Esophagus squamous epithelium (tissue), 4 donors: ENCODE measurements at regions not wholly inside any gene's neighbourhood (a gene's known extent, or its start where the extent isn't known, plus 50 kb on each side); places are given as distances from the start of the nearest gene placed in this dataset.

Source experiments
- CTCF ChIP-seq, 6 experiments: fragments of 450-650 bp in 4 of 6; fragments of 200-600 bp in 2 of 6; sonication (generic) in 2 of 6; IDR thresholded peaks; one replicate each; pipeline ENCODE4 v1.5.1; 2016 to 2019; ENCODE audit warnings: antibody characterized with exemption in 6 of 6, mild to moderate bottlenecking in 4 of 6, moderate library complexity in 4 of 6
- POLR2A ChIP-seq, 4 donors: fragments of 450-650 bp; IDR thresholded peaks; one replicate each; pipeline ENCODE4 v1.6.1; 2017; ENCODE audit warnings: antibody characterized with exemption in 4 of 4, mild to moderate bottlenecking in 4 of 4, moderate library complexity in 3 of 4

GRCh38 chr12:124375789-124376175 lies 80.9 kb downstream of the RFLNA start:
- TF ChIP-seq CTCF (IDR thresholded peaks at IDR 0.05): no peak
- no peak for TF ChIP-seq POLR2A (IDR thresholded peaks at IDR 0.05)
